Body of pancreas (tissue), 4 donors: ENCODE measurements at regions not wholly inside any gene's neighbourhood (a gene's known extent, or its start where the extent isn't known, plus 50 kb on each side); places are given as distances from the start of the nearest gene placed in this dataset.

Experiments
- POLR2A ChIP-seq, 3 donors: fragments of 450-650 bp; IDR thresholded peaks; one replicate each; pipeline ENCODE4 v1.6.1; 2016; ENCODE audit warnings: antibody characterized with exemption in 3 of 3, mild to moderate bottlenecking in 2 of 3
- TF ChIP-seq, protein P1 (sequence below), 7 experiments: fragments of 450-650 bp in 4 of 7; fragments of 200-600 bp in 3 of 7; sonication (generic) in 3 of 7; IDR thresholded peaks; one replicate each; pipeline ENCODE4 v1.5.1; 2016 to 2019; ENCODE audit warnings: antibody characterized with exemption in 7 of 7

DNA sequence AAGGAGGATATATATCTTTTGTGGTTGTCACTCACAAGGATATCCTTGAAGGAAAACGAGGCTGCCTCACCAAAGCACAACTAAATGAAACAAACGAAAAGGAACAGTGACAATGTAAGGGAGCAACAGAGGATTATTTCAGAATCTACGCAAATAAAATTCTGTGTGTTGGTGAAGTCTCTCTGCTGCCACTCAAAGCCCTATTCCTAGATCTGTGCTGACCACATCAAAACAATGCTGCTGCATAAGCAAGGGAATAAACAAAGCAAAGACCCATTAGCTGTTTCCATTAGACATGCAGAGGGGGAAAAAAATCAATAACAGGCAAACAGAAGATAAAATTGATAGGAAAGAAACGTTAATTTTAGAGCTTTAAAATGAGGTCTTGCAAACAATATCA, 204.4 kb downstream of the MZT1 start:
- TF ChIP-seq, protein P1, sequence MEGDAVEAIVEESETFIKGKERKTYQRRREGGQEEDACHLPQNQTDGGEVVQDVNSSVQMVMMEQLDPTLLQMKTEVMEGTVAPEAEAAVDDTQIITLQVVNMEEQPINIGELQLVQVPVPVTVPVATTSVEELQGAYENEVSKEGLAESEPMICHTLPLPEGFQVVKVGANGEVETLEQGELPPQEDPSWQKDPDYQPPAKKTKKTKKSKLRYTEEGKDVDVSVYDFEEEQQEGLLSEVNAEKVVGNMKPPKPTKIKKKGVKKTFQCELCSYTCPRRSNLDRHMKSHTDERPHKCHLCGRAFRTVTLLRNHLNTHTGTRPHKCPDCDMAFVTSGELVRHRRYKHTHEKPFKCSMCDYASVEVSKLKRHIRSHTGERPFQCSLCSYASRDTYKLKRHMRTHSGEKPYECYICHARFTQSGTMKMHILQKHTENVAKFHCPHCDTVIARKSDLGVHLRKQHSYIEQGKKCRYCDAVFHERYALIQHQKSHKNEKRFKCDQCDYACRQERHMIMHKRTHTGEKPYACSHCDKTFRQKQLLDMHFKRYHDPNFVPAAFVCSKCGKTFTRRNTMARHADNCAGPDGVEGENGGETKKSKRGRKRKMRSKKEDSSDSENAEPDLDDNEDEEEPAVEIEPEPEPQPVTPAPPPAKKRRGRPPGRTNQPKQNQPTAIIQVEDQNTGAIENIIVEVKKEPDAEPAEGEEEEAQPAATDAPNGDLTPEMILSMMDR (IDR thresholded peaks at IDR 0.05), result no peak
- no peak for TF ChIP-seq POLR2A (IDR thresholded peaks at IDR 0.05)
